ENCODE measurements at regions not wholly inside any gene's neighbourhood (a gene's known extent, or its start where the extent isn't known, plus 50 kb on each side); places are given as distances from the start of the nearest gene placed in this dataset.

DNA sequence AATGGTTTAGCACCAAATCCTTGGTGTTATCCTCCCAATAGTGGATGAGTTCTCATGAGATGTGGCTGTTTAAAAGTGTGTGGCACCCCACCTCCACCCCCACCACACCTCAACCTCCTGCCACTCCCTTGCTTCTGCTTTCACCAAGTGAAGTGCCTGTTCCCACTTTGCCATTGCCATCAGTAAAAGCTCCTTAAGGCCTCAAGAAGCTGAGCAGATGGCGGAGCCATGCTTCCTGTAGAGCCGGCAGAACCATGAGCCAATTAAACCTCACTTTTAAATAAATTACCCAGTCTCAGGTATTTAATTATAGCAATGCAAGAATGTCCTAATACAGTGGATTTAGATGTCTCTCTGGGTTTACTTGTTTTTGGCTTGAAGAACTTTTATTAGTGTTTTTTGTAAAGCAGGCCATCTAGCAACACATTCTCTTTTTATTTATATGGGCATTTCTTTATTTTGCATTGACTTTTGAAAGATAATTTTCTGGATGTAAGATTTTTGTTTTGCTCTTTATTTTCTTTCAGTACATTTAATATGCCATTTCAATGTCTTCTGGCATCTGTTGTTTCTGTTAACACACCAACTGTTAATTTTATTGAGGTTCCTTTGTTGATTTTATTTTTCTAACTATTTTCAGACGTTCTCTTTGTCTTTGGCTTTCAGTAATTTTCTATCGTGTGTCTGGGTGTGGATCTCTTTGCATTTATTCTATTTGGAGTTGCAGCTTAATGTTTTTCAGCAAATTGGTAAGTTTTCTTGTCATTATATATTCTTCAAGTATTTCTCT lies 724.5 kb upstream of the CNTN5 start:
- POLR2A ChIA-PET = no interaction called here
- TF ChIP-seq, protein P1, sequence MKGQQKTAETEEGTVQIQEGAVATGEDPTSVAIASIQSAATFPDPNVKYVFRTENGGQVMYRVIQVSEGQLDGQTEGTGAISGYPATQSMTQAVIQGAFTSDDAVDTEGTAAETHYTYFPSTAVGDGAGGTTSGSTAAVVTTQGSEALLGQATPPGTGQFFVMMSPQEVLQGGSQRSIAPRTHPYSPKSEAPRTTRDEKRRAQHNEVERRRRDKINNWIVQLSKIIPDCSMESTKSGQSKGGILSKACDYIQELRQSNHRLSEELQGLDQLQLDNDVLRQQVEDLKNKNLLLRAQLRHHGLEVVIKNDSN (IDR thresholded peaks at IDR 0.05; ENCODE audit: borderline replicate concordance, low read depth) = no peak
- no peak for TF ChIP-seq NFIC (IDR thresholded peaks at IDR 0.05; ENCODE audit: borderline replicate concordance)
- TF ChIP-seq, protein P2, sequence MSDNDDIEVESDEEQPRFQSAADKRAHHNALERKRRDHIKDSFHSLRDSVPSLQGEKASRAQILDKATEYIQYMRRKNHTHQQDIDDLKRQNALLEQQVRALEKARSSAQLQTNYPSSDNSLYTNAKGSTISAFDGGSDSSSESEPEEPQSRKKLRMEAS (IDR thresholded peaks at IDR 0.05; ENCODE audit: low read depth) = no peak
- H3K4me2 ChIP-seq = no peak overlapping the region
- H4K20me1 ChIP-seq (ENCODE audit: insufficient read depth) = no peaks in the 10 kb centered on the region
- 16% methylated on average over 4 of the region's 4 CpGs for WGBS (ENCODE audit: low lambda C conversion rate)
- no peaks in the 10 kb centered on the region for H3K9me2 ChIP-seq
- no peak overlapping the region for H3K4me3 ChIP-seq (ENCODE audit: low read depth in 2 of 2, low read length in 1 of 2)
- no peaks in the 10 kb centered on the region for H3K79me2 ChIP-seq (ENCODE audit: insufficient read depth)
- DNase-seq = no peak
- H3K27me3 ChIP-seq (ENCODE audit: insufficient read depth) = no peaks in the 10 kb centered on the region
- H3K36me3 ChIP-seq (replicated peaks in 1 of 2; ENCODE audit: control insufficient read depth in 1 of 2, insufficient read depth in 2 of 2, low read length in 1 of 2) = no peaks in the 10 kb centered on the region
- H3F3A ChIP-seq (replicated peaks; ENCODE audit: insufficient read depth) = no peaks in the 10 kb centered on the region
- H3K4me1 ChIP-seq (ENCODE audit: control insufficient read depth in 1 of 2, insufficient read depth in 2 of 2, low read depth in 1 of 2, low read length in 1 of 2) = no peaks in the 10 kb centered on the region; a peak in 1 of 4 replicates
- H3K9me3 ChIP-seq = no peaks in the 10 kb centered on the region
- CTCF ChIA-PET = no interaction called here
- no peak overlapping the region for H2AFZ ChIP-seq (ENCODE audit: low read depth)
- H3K9ac ChIP-seq = no peak overlapping the region
- no peak overlapping the region for H3K27ac ChIP-seq (ENCODE audit: low read depth in 2 of 2, low read length in 1 of 2)

DNA sequence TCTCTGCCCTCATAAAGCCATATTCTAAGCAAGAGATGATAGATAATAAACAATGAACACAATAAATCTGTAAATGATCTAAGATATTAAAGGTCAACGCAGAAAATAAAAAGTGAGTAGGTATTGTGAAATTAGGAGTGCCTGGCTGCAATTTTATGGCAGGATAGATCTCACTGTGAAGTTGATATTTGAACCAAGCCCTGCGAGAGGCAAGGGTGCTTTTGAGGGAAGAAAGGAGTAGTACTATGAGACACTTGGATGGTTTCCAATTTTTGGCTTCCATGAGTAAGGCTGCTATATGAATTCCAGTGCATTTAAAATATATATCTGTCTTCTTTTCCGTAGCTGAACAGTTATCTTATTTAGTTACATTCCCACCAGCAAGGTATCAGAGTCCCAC lies 720.0 kb upstream of the CNTN5 start:
- ChIA-PET POLR2A (no interaction called here), CTCF (no interaction called here)
- Histone ChIP-seq H3K79me2 (ENCODE audit: insufficient read depth) (no peaks in the 10 kb centered on the region), H3K9me3 (no peaks in the 10 kb centered on the region), H3K4me3 (ENCODE audit: low read depth in 2 of 2, low read length in 1 of 2) (no peak overlapping the region), H2AFZ (ENCODE audit: low read depth) (no peak overlapping the region), H3K27me3 (ENCODE audit: insufficient read depth) (no peaks in the 10 kb centered on the region), H3K27ac (ENCODE audit: low read depth in 2 of 2, low read length in 1 of 2) (no peak overlapping the region), H3K9ac (no peak overlapping the region), H3K36me3 (replicated peaks in 1 of 2; ENCODE audit: control insufficient read depth in 1 of 2, insufficient read depth in 2 of 2, low read length in 1 of 2) (no peaks in the 10 kb centered on the region), H3K9me2 (no peaks in the 10 kb centered on the region), H3K4me1 (ENCODE audit: control insufficient read depth in 1 of 2, insufficient read depth in 2 of 2, low read depth in 1 of 2, low read length in 1 of 2) (no peaks in the 10 kb centered on the region; a peak in 1 of 4 replicates), H3K4me2 (no peak overlapping the region), H4K20me1 (ENCODE audit: insufficient read depth) (no peaks in the 10 kb centered on the region), H3F3A (replicated peaks; ENCODE audit: insufficient read depth) (no peaks in the 10 kb centered on the region)
- TF ChIP-seq, protein P3, sequence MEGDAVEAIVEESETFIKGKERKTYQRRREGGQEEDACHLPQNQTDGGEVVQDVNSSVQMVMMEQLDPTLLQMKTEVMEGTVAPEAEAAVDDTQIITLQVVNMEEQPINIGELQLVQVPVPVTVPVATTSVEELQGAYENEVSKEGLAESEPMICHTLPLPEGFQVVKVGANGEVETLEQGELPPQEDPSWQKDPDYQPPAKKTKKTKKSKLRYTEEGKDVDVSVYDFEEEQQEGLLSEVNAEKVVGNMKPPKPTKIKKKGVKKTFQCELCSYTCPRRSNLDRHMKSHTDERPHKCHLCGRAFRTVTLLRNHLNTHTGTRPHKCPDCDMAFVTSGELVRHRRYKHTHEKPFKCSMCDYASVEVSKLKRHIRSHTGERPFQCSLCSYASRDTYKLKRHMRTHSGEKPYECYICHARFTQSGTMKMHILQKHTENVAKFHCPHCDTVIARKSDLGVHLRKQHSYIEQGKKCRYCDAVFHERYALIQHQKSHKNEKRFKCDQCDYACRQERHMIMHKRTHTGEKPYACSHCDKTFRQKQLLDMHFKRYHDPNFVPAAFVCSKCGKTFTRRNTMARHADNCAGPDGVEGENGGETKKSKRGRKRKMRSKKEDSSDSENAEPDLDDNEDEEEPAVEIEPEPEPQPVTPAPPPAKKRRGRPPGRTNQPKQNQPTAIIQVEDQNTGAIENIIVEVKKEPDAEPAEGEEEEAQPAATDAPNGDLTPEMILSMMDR (IDR thresholded peaks at IDR 0.05) = no peak
- TF ChIP-seq RCOR1 (IDR thresholded peaks at IDR 0.05; ENCODE audit: low read length) (no peak), YY1 (IDR thresholded peaks at IDR 0.05; ENCODE audit: low read depth) (no peak), RFX5 (IDR thresholded peaks at IDR 0.05; ENCODE audit: low read length) (no peak), JUND (IDR thresholded peaks at IDR 0.05) (no peak), EZH2phosphoT487 (IDR thresholded peaks at IDR 0.05; ENCODE audit: borderline replicate concordance, low read depth) (no peak), RXRA (IDR thresholded peaks at IDR 0.05; ENCODE audit: borderline replicate concordance, low read depth) (no peak), MXI1 (IDR thresholded peaks at IDR 0.05; ENCODE audit: low read depth, low read length) (no peak), SMC3 (IDR thresholded peaks at IDR 0.05; ENCODE audit: low read depth, low read length) (no peak), TCF12 (IDR thresholded peaks at IDR 0.05) (no peak), RAD21 (IDR thresholded peaks at IDR 0.05; ENCODE audit: low read length) (no peak)
- TF ChIP-seq, protein P2 (IDR thresholded peaks at IDR 0.05; ENCODE audit: low read depth) = no peak
- TF ChIP-seq, protein P4, sequence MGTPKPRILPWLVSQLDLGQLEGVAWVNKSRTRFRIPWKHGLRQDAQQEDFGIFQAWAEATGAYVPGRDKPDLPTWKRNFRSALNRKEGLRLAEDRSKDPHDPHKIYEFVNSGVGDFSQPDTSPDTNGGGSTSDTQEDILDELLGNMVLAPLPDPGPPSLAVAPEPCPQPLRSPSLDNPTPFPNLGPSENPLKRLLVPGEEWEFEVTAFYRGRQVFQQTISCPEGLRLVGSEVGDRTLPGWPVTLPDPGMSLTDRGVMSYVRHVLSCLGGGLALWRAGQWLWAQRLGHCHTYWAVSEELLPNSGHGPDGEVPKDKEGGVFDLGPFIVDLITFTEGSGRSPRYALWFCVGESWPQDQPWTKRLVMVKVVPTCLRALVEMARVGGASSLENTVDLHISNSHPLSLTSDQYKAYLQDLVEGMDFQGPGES (IDR thresholded peaks at IDR 0.05; ENCODE audit: low read depth, low read length) = no peak
- TF ChIP-seq, protein P5, sequence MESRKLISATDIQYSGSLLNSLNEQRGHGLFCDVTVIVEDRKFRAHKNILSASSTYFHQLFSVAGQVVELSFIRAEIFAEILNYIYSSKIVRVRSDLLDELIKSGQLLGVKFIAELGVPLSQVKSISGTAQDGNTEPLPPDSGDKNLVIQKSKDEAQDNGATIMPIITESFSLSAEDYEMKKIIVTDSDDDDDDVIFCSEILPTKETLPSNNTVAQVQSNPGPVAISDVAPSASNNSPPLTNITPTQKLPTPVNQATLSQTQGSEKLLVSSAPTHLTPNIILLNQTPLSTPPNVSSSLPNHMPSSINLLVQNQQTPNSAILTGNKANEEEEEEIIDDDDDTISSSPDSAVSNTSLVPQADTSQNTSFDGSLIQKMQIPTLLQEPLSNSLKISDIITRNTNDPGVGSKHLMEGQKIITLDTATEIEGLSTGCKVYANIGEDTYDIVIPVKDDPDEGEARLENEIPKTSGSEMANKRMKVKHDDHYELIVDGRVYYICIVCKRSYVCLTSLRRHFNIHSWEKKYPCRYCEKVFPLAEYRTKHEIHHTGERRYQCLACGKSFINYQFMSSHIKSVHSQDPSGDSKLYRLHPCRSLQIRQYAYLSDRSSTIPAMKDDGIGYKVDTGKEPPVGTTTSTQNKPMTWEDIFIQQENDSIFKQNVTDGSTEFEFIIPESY (IDR thresholded peaks at IDR 0.05; ENCODE audit: borderline replicate concordance, low read depth) = no peak
- no peak for DNase-seq
- WGBS (ENCODE audit: low lambda C conversion rate) = 6% methylated on average over 3 of the region's 3 CpGs

Data from SK-N-SH (cell line).